Hematopoietic multipotent progenitor cell treated with erythropoietin and hydrocortisone succinate and interleukin-3 and kit ligand, for 17 days (in vitro differentiated cells): ENCODE measurements at regions not wholly inside any gene's neighbourhood (a gene's known extent, or its start where the extent isn't known, plus 50 kb on each side); places are given as distances from the start of the nearest gene placed in this dataset.

Experiments used
- DNase-seq: peaks from one replicate; pipeline ENCODE4 v3.0.0-alpha.2; 2015; ENCODE audit warnings: low spot score

GRCh38 chr2:2640818-2641217 lies 309.7 kb upstream of the MYT1L start:
- no peak for DNase-seq

GRCh38 chr2:2640371-2640770 lies 309.3 kb upstream of the MYT1L start:
- no peak for DNase-seq

GRCh38 chr2:2639251-2640139 lies 308.4 kb upstream of the MYT1L start:
- no peak for DNase-seq

- no peak for DNase-seq
Observed at GRCh38 chr2:2638547-2639220, 307.6 kb upstream of the MYT1L start.

- no peak for DNase-seq
Observed at GRCh38 chr2:2636813-2637212, 305.7 kb upstream of the MYT1L start.

GRCh38 chr2:2635025-2635528 lies 304.0 kb upstream of the MYT1L start:
- DNase-seq = no peak

GRCh38 chr2:2633017-2633416 lies 301.9 kb upstream of the MYT1L start:
- no peak for DNase-seq

- DNase-seq = no peak
Observed at GRCh38 chr2:2623939-2624338, 292.9 kb upstream of the MYT1L start.

- no peak for DNase-seq
Observed at GRCh38 chr2:2621855-2622254, 290.8 kb upstream of the MYT1L start.

GRCh38 chr2:2620604-2621003 lies 289.5 kb upstream of the MYT1L start:
- no peak for DNase-seq

GRCh38 chr2:2619995-2620394 lies 288.9 kb upstream of the MYT1L start:
- no peak for DNase-seq

GRCh38 chr2:2614452-2614851 lies 283.4 kb upstream of the MYT1L start:
- DNase-seq = no peak

- DNase-seq = peak; percentile 6
Observed at GRCh38 chr2:2613279-2614199, 282.5 kb upstream of the MYT1L start.

GRCh38 chr2:2610751-2611150 lies 279.7 kb upstream of the MYT1L start:
- DNase-seq = no peak

GRCh38 chr2:2600366-2600765 lies 269.3 kb upstream of the MYT1L start:
- no peak for DNase-seq

- no peak for DNase-seq
Observed at GRCh38 chr2:2599441-2599840, 268.4 kb upstream of the MYT1L start.

GRCh38 chr2:2597712-2598111 lies 266.6 kb upstream of the MYT1L start:
- DNase-seq = no peak

GRCh38 chr2:2591542-2591940 lies 260.5 kb upstream of the MYT1L start:
- DNase-seq = no peak

- no peak for DNase-seq
Observed at GRCh38 chr2:2590841-2591541, 259.9 kb upstream of the MYT1L start.

GRCh38 chr2:2590141-2590540 lies 259.1 kb upstream of the MYT1L start:
- no peak for DNase-seq

- no peak for DNase-seq
Observed at GRCh38 chr2:2588777-2589176, 257.7 kb upstream of the MYT1L start.

- no peak for DNase-seq
Observed at GRCh38 chr2:2587354-2587753, 256.3 kb upstream of the MYT1L start.
